ENCODE measurements at regions not wholly inside any gene's neighbourhood (a gene's known extent, or its start where the extent isn't known, plus 50 kb on each side); places are given as distances from the start of the nearest gene placed in this dataset.
"Not testable (repeated sequence)": the region's sequence is repeated elsewhere in the genome, so short reads cannot be mapped to it uniquely, and the experiment has no call there.

- no peak for DNase-seq (ENCODE audit: low read depth)
Observed at GRCh38 chr16:16938009-16938408, 532.8 kb downstream of the XYLT1 start.

DNA sequence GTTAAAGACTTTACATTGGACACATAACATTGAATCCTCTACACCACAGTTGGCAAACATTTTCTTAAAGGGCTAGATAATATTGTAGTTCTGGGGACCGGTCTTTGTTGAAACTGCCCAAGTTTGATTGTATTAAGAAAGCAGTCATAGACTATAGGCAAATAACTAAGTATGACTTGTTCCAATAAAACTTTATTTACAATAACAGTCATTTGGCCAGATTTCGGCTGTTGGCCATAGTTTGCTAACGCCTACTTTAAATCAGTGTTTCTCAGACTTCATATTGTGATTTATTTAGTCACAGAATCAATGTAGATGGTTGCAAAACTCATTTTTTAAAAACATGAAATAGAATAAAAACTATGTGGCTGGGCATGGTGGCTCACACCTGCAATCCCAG lies 531.8 kb downstream of the XYLT1 start:
- no peak for DNase-seq (ENCODE audit: low read depth)

DNA sequence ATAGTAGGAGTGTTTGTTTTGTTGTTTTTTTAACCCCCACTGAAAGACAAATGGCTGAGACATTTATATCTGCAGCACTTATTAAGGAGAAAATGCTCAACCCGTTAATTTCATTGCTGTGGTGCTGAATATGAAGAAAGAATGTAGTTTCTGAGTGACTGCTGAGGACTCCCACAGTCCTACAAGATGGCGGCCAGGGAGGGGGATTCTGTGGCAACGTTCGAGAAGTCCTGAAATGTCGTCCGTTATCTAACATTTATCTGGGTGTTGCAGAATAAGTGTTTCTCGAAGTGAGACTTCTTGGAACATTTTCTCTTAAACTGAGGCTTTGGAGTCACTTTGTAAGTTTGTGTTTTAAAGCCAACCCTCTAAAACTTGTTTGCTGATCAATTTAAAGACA lies 530.4 kb downstream of the XYLT1 start:
- DNase-seq (ENCODE audit: low read depth) = no peak

GRCh38 chr16:16942849-16943248 lies 527.9 kb downstream of the XYLT1 start:
- not testable (repeated sequence) for DNase-seq (ENCODE audit: low read depth)

- DNase-seq (ENCODE audit: low read depth) = no peak
Observed at GRCh38 chr16:16945207-16945606, 525.6 kb downstream of the XYLT1 start.

GRCh38 chr16:16956376-16956775 lies 514.4 kb downstream of the XYLT1 start:
- no peak for DNase-seq (ENCODE audit: low read depth)

- no peak for DNase-seq (ENCODE audit: low read depth)
Observed at GRCh38 chr16:16960785-16961184, 510.0 kb downstream of the XYLT1 start.

DNA sequence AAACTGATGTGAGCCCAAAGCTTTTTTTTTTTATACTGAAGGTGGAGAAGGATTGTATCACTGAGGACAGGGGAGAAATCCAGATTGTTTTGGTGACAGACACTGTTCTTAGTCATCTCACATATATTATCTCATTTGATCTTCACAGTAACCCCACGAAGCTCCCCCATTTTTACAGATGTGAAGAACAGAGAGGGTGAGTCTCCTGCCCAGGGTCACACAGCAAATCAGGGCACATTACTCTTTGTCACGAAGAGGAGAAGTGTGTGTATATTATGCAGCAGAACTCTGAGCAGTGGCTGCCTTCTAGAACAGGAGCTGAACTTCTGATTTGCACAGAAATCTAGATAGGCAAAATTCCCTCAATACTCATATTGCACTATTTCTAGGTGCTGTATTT lies 504.3 kb downstream of the XYLT1 start:
- DNase-seq (ENCODE audit: low read depth) = no peak

DNA sequence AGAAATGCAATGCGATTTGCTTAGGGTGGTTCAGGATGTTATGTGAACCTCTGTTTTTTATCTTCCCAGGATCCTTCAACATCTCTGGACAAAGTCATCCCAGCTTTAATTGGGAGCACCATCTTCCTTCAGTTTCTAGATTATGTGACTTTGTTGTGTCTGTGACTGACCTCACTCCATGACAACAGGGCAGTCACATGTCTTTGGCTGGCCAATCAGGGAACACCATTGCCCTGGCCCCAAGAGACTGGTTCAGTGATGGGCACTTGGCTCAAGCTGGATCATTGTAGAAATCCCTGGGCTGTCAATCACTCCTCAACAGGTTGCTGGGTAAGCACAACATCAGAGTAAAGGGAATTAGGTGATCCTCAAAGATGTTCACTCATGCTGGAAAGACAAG lies 499.7 kb downstream of the XYLT1 start:
- DNase-seq (ENCODE audit: low read depth) = no peak

DNA sequence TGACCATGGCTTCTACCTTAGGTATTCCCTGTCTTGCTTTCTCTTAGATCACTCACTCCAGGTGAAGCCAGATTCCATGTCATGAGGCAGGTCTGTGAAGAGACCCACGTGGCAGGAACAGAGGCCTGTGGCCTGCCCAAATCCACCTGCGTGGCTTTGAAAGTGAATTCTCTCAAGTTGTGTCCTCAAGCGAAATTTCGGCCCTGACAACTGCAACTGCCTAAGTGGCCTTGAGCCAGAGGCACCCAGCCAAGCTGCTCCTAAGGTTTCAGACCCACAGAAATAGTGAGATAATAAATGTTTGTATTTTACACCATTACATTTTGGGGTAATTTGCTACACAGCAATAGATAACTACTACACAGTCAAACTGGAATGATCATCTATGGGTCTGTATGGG lies 497.9 kb downstream of the XYLT1 start:
- DNase-seq (ENCODE audit: low read depth) = no peak

DNA sequence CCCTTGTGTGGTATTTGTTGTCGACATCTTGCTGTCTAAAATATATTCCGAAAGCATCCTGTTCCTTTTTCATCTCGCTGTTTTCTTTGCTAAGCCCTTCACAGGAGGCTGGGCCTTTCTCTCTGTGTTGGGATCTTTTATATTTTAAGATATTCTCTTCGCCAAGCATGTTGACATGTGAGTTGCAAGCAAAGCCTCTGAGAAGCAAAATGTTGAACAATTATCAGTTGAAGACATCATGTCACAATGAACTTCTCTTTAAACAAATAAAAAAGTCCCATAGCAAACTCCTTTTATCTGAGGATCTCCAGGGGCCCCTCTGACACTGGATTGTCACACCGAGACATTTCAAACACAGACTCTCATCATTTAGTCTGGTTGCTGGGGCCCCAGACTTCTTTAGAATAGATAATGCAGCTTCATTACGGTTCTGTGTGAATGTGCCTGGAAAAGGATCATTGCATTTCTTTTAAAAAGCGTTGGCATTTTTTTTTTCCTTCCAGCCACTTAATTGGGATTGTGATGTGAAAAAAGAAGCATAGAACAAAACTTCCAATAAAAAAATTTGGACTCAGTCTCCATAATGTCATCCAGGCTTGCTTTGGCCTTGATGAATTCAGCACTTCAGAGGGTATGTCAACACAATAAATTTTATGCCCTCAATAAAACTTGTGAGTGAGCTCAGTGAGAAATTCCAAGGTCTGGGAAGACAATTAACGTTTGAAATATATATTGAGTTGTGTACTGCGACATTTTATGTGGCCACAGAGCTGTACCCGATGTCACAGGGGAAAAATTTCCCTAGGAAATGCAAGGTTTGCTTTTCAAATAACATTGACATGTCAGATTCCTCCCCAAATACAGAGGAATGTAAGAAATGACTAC lies 496.8 kb downstream of the XYLT1 start:
- no peak for DNase-seq (ENCODE audit: low read depth)

- DNase-seq (ENCODE audit: low read depth) = no peak
Observed at GRCh38 chr16:16982614-16983013, 488.1 kb downstream of the XYLT1 start.

- DNase-seq (ENCODE audit: low read depth) = no peak
Observed at GRCh38 chr16:16983582-16983981, 487.2 kb downstream of the XYLT1 start.

DNA sequence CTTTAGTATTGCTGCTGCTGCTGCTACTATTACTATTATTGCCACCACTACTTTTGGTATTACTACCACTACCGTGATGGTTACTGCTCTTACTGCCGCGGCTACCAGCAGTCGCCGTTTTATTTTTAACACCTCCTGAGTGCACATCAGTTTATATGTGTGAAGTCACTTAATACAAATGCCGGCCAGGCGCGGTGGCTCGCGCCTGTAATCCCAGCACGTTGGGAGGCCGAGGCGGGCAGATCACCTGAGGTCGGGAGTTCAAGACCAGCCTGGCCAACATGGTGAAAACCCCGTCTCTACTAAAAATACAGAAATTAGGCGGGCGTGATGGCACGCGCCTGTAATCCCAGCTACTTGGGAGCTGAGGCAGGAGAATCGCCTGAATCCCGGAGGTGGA lies 486.7 kb downstream of the XYLT1 start:
- DNase-seq (ENCODE audit: low read depth) = not testable (repeated sequence)

- no peak for DNase-seq (ENCODE audit: low read depth)
Observed at GRCh38 chr16:16985707-16986106, 485.1 kb downstream of the XYLT1 start.

- no peak for DNase-seq (ENCODE audit: low read depth)
Observed at GRCh38 chr16:16988963-16989362, 481.8 kb downstream of the XYLT1 start.

DNA sequence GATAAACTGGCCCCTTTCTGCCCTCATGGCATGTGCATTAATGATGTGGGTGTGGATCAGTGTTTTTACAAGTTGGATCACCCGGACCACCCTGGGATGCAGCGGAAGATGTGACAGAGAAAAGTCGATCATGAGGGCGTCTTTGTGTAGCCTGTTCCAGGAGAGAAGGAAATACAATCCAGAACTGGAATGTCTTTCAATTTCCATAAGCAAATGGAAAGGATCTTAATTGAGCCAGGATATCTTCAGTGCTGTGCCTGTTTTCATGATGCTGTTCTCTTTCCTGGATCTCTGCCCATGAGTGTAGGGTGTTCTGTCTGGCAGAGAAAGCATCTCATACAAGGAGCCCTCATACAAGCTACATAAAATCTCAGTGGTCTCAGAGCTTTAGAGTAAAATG lies 481.4 kb downstream of the XYLT1 start:
- DNase-seq (ENCODE audit: low read depth) = no peak

GRCh38 chr16:16991711-16992110 lies 479.0 kb downstream of the XYLT1 start:
- no peak for DNase-seq (ENCODE audit: low read depth)

DNA sequence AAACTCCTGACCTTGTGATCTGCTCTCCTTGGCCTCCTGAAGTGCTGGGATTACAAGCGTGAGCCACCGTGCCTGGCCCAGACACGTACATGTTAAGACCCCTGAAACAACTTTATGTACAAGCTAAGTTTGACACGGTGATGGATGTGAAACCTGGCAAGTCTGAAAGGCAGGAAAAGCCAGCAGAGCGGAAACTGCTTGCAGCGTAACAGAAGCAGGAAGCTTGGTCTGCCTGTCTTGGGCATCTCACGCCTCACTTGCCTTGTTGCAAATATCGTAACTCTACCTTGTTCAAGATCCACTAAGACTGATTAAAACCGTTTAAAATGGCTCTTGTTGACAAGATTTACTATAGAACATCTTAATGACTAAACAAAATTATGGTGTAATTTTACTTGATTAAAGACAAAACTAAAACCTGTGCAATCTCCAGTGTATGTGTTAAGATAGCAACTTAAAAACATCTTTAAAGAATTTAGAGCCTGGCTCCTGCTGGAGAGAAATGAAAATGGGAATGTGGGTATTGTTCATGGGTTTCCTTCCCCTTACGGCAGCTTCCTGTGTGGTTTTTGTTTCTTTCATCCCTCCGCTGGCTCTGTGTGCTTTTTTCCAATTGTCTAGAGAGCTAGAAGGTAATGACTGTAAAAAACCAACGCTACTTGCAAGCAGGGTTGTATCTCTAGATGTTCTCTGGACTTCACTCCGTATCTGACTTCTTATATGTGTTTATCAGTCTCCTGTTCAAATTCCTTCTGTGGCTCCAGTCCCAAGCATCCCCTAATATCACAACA lies 477.6 kb downstream of the XYLT1 start:
- DNase-seq (ENCODE audit: low read depth) = no peak

GRCh38 chr16:16994831-16995230 lies 475.9 kb downstream of the XYLT1 start:
- no peak for DNase-seq (ENCODE audit: low read depth)

GRCh38 chr16:16996827-16997226 lies 473.9 kb downstream of the XYLT1 start:
- no peak for DNase-seq (ENCODE audit: low read depth)

GRCh38 chr16:16997349-16997748 lies 473.4 kb downstream of the XYLT1 start:
- no peak for DNase-seq (ENCODE audit: low read depth)

- DNase-seq (ENCODE audit: low read depth) = no peak
Observed at GRCh38 chr16:17001471-17001870, 469.3 kb downstream of the XYLT1 start.
